Activated T-cell treated with anti-CD3 and anti-CD28 coated beads, Interleukin-2, amount 50 U/mL, for 4 hours (primary cell): ENCODE measurements at regions not wholly inside any gene's neighbourhood (a gene's known extent, or its start where the extent isn't known, plus 50 kb on each side); places are given as distances from the start of the nearest gene placed in this dataset.

Experiments
- ATAC-seq, 2 donors: fragments of 200-7000 bp; cut with Tn5 transposase; one replicate each; pipeline ENCODE4 v1.10.0; 2021
- DNase-seq: peaks from one replicate; pipeline ENCODE4 v3.0.0-alpha.2; 2020
- H3K27me3 Mint-ChIP-seq: one replicate; pipeline ENCODE4 v1.8.0; 2021; ENCODE audit warnings: low read depth, mixed read lengths
- H3K36me3 Mint-ChIP-seq: one replicate; pipeline ENCODE4 v1.8.0; 2022; ENCODE audit warnings: mixed read lengths; ENCODE audit not compliant: insufficient read depth
- H3K4me1 Mint-ChIP-seq: one replicate; pipeline ENCODE4 v1.8.0; 2021; ENCODE audit warnings: low read depth, mixed read lengths
- H3K4me3 Mint-ChIP-seq: one replicate; pipeline ENCODE4 v1.8.0; 2021; ENCODE audit warnings: mild to moderate bottlenecking, moderate library complexity, mixed read lengths
- H3K9me3 Mint-ChIP-seq: one replicate; pipeline ENCODE4 v1.8.0; 2021; ENCODE audit warnings: mixed read lengths

- no peak for DNase-seq
- no peaks in the 10 kb centered on the region for H3K9me3 Mint-ChIP-seq
- no peak for ATAC-seq
- no peaks in the 10 kb centered on the region for H3K36me3 Mint-ChIP-seq
- no peaks in the 10 kb centered on the region for H3K27me3 Mint-ChIP-seq
- H3K4me3 Mint-ChIP-seq: no peak overlapping the region
- no peaks in the 10 kb centered on the region for H3K4me1 Mint-ChIP-seq
Observed at GRCh38 chr1:58312461-58312860, 234.1 kb downstream of the OMA1 start.

GRCh38 chr1:58310881-58311280, 235.6 kb downstream of the OMA1 start:
- no peak for ATAC-seq
- H3K4me1 Mint-ChIP-seq: no peaks in the 10 kb centered on the region
- no peak for DNase-seq
- H3K4me3 Mint-ChIP-seq: no peak overlapping the region
- no peaks in the 10 kb centered on the region for H3K9me3 Mint-ChIP-seq
- H3K27me3 Mint-ChIP-seq: no peaks in the 10 kb centered on the region
- no peaks in the 10 kb centered on the region for H3K36me3 Mint-ChIP-seq

- DNase-seq (no peak), ATAC-seq (no peak)
- no peak overlapping the region for H3K4me3 Mint-ChIP-seq
- H3K4me1 Mint-ChIP-seq: no peaks in the 10 kb centered on the region
- H3K36me3 Mint-ChIP-seq: no peaks in the 10 kb centered on the region
- no peaks in the 10 kb centered on the region for H3K9me3 Mint-ChIP-seq
- no peaks in the 10 kb centered on the region for H3K27me3 Mint-ChIP-seq
Observed at GRCh38 chr1:58310469-58310868, 236.1 kb downstream of the OMA1 start.

GRCh38 chr1:58308206-58308605, 238.3 kb downstream of the OMA1 start:
- ATAC-seq (no peak), DNase-seq (no peak)
- H3K4me1 Mint-ChIP-seq: no peaks in the 10 kb centered on the region
- no peaks in the 10 kb centered on the region for H3K9me3 Mint-ChIP-seq
- no peaks in the 10 kb centered on the region for H3K27me3 Mint-ChIP-seq
- no peak overlapping the region for H3K4me3 Mint-ChIP-seq
- no peaks in the 10 kb centered on the region for H3K36me3 Mint-ChIP-seq

GRCh38 chr1:58307431-58307830, 239.1 kb downstream of the OMA1 start:
- Mint-ChIP-seq H3K36me3 (no peaks in the 10 kb centered on the region), H3K4me3 (no peak overlapping the region), H3K9me3 (no peaks in the 10 kb centered on the region), H3K4me1 (no peaks in the 10 kb centered on the region), H3K27me3 (no peaks in the 10 kb centered on the region)
- DNase-seq (no peak), ATAC-seq (no peak)

- H3K4me3 Mint-ChIP-seq: no peak overlapping the region
- ATAC-seq: no peak
- DNase-seq: no peak
- no peaks in the 10 kb centered on the region for H3K36me3 Mint-ChIP-seq
- no peaks in the 10 kb centered on the region for H3K27me3 Mint-ChIP-seq
- no peaks in the 10 kb centered on the region for H3K4me1 Mint-ChIP-seq
- H3K9me3 Mint-ChIP-seq: no peaks in the 10 kb centered on the region
Observed at GRCh38 chr1:58305622-58306021, 240.9 kb downstream of the OMA1 start.

GRCh38 chr1:58304346-58304975, 242.1 kb downstream of the OMA1 start:
- ATAC-seq (no peak), DNase-seq (no peak)
- H3K27me3 Mint-ChIP-seq: no peaks in the 10 kb centered on the region
- H3K4me3 Mint-ChIP-seq: no peak overlapping the region
- H3K9me3 Mint-ChIP-seq: no peaks in the 10 kb centered on the region
- H3K36me3 Mint-ChIP-seq: no peaks in the 10 kb centered on the region
- no peaks in the 10 kb centered on the region for H3K4me1 Mint-ChIP-seq

- H3K9me3 Mint-ChIP-seq: no peaks in the 10 kb centered on the region
- H3K36me3 Mint-ChIP-seq: no peaks in the 10 kb centered on the region
- H3K4me1 Mint-ChIP-seq: no peaks in the 10 kb centered on the region
- H3K4me3 Mint-ChIP-seq: no peak overlapping the region
- H3K27me3 Mint-ChIP-seq: no peaks in the 10 kb centered on the region
- ATAC-seq (no peak), DNase-seq (no peak)
Observed at GRCh38 chr1:58303841-58304240, 242.7 kb downstream of the OMA1 start.

GRCh38 chr1:58293388-58293787, 253.1 kb downstream of the OMA1 start:
- peaks cover 2% of the 10 kb centered on the region for H3K36me3 Mint-ChIP-seq
- H3K4me3 Mint-ChIP-seq: no peak overlapping the region
- DNase-seq (no peak), ATAC-seq (no peak)
- H3K4me1 Mint-ChIP-seq: no peaks in the 10 kb centered on the region
- H3K9me3 Mint-ChIP-seq: no peaks in the 10 kb centered on the region
- H3K27me3 Mint-ChIP-seq: no peaks in the 10 kb centered on the region

GRCh38 chr1:58290685-58291372, 255.7 kb downstream of the OMA1 start:
- DNase-seq: no peak
- Mint-ChIP-seq H3K4me1 (no peaks in the 10 kb centered on the region), H3K36me3 (peaks cover 2% of the 10 kb centered on the region), H3K4me3 (no peak overlapping the region), H3K27me3 (no peaks in the 10 kb centered on the region), H3K9me3 (no peaks in the 10 kb centered on the region)
- ATAC-seq: no peak

GRCh38 chr1:58288624-58289142, 257.8 kb downstream of the OMA1 start:
- no peak overlapping the region for H3K4me3 Mint-ChIP-seq
- H3K36me3 Mint-ChIP-seq: peaks cover 2% of the 10 kb centered on the region
- DNase-seq: no peak
- ATAC-seq: no peak
- no peaks in the 10 kb centered on the region for H3K4me1 Mint-ChIP-seq
- H3K9me3 Mint-ChIP-seq: no peaks in the 10 kb centered on the region
- H3K27me3 Mint-ChIP-seq: no peaks in the 10 kb centered on the region

GRCh38 chr1:58287894-58288623, 258.5 kb downstream of the OMA1 start:
- Mint-ChIP-seq H3K4me3 (no peak overlapping the region), H3K27me3 (no peaks in the 10 kb centered on the region), H3K36me3 (peaks cover 2% of the 10 kb centered on the region), H3K4me1 (no peaks in the 10 kb centered on the region), H3K9me3 (no peaks in the 10 kb centered on the region)
- ATAC-seq: no peak
- DNase-seq: no peak

GRCh38 chr1:58284225-58284510, 262.4 kb downstream of the OMA1 start:
- Mint-ChIP-seq H3K27me3 (no peaks in the 10 kb centered on the region), H3K4me3 (no peak overlapping the region), H3K36me3 (no peaks in the 10 kb centered on the region), H3K9me3 (no peaks in the 10 kb centered on the region), H3K4me1 (no peaks in the 10 kb centered on the region)
- ATAC-seq (no peak), DNase-seq (no peak)

- H3K36me3 Mint-ChIP-seq: no peaks in the 10 kb centered on the region
- DNase-seq: no peak
- H3K4me1 Mint-ChIP-seq: no peaks in the 10 kb centered on the region
- no peak for ATAC-seq
- H3K27me3 Mint-ChIP-seq: no peaks in the 10 kb centered on the region
- no peaks in the 10 kb centered on the region for H3K9me3 Mint-ChIP-seq
- no peak overlapping the region for H3K4me3 Mint-ChIP-seq
Observed at GRCh38 chr1:58283388-58284224, 262.9 kb downstream of the OMA1 start.
